HG02642 (cell line): ENCODE measurements at regions not wholly inside any gene's neighbourhood (a gene's known extent, or its start where the extent isn't known, plus 50 kb on each side); places are given as distances from the start of the nearest gene placed in this dataset.

Experiments
- ATAC-seq: cut with Tn5 transposase; IDR thresholded peaks from one replicate; pipeline ENCODE4 v1.9.1; 2021; ENCODE audit warnings: mild to moderate bottlenecking; ENCODE audit not compliant: unreplicated experiment, poor library complexity

GRCh38 chr14:101185946-101186345 is 282.4 kb upstream of the RTL1 start:
- ATAC-seq = no peak

DNA sequence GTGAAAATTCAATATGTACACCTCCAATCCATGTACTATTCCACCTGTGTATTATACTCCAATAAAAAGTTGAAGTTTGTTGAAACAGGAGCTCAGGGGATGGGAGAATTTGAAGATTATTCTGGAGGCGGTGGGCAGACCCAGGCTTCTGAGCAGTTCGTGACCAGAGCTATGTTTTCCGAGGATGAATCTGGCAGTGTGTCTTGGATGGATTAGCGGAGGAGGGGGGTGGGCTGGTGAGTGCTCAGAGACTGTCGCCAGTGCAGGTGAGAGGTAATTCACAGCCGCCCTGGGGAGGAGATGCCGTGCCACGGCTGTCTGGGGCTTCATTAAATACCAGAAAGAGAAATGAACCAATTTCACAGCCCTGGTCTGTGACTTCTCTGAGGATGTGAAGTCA is 283.0 kb upstream of the RTL1 start:
- no peak for ATAC-seq

DNA sequence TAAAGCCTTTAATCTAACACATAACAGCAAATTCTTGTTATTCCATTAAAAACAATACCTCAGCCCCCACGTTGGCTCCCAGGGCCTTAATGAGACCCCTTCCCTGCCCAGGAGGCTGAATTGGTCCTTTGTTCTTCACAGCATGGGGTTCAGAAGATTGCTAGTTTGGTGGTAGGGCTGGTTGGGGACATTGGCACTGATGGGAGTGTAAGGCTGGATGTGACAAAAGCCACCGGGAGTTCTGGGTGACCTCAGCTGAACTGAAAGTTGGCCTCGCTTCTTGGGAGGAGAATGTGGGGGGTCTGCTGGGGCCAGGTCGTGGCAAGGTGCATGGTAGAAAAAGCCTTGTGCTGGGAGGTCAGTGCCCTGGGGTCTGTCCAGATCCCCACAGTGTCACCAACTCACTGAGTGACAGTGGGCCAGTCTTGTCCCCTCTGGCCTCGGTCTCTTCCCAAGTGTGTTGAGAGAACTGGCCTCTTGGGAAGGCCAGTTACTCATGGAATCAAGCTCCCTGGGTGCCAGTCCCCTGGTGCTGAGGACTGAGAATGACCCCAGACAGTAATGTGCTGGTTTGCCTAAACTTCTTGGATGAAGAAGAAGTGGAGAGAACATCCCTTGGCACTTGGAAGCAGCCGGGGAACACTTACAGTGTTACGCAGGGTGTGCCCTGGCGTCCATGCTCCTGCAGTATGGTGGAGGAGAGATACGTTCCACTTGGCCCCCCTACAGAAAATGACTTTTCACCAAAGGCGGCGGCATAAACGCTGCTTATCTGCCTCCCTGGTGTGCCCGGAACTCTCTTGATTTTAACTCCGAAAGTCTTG is 283.7 kb upstream of the RTL1 start:
- ATAC-seq = no peak

DNA sequence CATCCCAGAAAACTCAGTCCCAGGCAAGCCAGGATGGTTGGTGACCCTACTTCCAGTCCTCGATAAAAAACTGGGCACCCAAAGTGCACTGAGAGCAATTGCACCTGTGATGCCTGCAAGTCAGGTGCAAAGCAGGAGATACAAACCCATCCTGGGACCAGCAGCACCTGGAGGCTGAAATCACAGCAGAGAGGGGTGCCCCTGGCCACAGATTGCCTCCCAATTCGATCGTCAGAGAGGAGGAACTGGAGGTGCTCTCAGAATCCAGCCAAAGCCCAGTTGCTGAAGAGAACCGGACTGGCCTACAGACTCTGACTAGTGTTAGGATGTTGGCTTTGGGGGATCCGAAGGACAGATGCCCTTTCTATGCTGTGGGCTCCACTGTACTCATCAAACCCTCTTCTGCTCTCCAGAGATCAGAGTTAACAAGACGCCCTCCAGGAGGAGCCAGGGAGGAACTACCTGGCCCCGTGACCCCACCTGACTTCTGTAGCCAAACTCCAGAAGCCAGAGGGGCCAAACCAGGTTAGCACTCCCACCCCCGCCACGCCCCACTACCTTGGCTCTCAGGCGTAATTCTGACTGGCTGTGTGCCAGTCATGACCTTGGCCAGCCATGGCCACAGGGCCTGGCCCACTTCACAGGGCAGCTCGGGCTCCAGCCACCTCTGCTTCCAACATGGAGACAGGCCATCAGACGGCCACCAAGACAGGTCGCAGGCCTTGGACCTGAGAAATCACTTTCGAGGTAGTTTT is 284.5 kb upstream of the RTL1 start:
- ATAC-seq = no peak

DNA sequence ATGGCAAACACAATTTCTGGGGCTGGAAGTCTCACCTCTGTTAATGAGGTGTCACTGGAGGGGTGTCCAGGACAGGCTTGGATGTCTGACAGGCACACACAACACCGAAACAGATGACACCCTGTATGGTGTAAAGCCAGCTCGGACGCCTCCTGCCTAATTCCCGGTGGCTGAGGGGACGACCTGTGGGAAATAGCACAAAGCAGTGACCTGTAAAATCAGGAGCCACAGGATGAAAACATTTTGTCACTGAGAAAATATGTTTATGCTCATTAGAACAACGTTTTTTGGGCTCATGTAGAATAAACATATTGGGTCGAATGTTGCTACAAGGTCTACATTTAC is 285.0 kb upstream of the RTL1 start:
- ATAC-seq = no peak

GRCh38 chr14:101189266-101189665 is 285.7 kb upstream of the RTL1 start:
- no peak for ATAC-seq

DNA sequence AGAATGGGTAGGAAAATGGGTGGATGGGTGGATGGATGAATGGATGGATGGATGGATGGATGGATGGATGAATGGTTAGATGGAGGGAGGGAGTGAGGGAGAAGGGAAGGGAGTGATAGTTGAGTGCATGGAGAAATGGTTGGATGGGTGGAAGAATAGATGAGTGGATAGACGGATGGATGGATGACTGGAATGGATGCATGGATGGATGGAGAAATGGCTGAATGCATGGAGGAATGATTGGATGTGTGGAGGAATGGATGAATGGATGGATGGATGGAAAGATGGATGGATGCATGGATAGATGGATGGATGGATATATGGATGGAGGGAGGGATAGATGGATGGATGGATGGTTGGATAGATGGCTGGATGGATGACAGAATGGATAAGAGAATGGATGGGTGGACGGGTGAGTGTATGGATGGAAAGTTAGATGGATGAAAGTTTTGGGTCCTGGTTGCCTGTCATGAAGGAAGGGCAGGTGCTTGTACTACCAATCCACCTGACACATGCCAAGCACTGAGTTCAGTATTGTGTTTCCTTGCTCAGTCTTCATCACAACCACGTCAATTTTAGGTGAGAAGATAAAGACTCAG is 286.5 kb upstream of the RTL1 start:
- ATAC-seq = no peak

- ATAC-seq = no peak
These were observed 287.7 kb upstream of the RTL1 start for GRCh38 chr14:101191101-101191720.

- ATAC-seq = no peak
These were observed 288.5 kb upstream of the RTL1 start for GRCh38 chr14:101191721-101192660.

DNA sequence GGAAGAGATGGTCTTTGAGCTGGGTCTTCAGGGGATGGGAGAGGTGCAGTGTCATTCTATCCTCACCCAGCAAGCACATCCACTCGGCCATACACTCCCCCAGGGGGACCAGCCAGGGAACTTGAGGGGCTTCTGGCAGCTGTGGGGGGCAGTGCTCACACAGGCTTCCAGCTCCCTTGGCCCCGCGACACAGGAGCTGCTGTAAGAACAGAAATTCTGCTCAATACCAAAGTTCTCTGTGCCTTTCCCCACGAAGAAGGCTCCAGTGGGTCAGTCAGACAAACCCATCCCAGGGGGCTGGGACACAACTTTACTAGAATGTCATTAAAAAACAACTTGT is 289.1 kb upstream of the RTL1 start:
- ATAC-seq = no peak

DNA sequence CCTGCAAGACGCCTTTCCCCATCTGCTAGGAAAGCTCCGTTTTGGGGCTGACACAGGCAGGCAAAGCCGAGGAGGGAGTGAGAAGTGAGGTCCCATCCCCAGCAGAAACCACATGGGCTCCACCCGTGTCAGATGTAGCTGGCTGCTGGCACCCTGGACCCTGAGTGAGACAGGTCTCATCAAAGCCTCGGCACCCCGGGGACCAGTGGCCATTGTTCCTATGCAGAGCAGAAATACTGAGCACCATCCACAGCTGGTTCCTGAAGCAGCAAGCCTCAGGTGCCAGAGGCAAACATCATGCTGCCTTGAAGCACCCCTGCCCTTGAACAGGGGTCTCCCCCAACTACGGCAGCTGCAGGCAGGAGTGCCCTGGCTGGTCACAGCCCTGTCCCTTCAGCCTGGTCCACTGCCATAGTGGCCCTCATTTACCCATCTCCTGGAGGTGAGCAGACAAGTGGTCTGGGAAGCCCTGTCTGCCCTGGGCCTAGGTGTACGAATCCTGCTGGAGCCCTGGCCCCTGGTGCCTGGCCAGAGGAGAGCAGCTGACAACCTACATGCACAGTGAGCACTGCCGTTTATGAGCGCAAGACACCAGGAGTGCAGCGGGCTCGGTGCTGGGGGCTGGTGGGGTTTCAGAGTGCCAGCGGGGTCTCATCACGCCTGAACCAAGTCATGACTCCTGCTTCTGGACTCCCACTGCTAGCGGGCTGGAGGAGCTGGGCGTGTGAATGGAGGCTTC is 289.8 kb upstream of the RTL1 start:
- ATAC-seq = no peak

- no peak for ATAC-seq
These were observed 290.4 kb upstream of the RTL1 start for GRCh38 chr14:101193845-101194372.

GRCh38 chr14:101194373-101195308 is 291.1 kb upstream of the RTL1 start:
- no peak for ATAC-seq

DNA sequence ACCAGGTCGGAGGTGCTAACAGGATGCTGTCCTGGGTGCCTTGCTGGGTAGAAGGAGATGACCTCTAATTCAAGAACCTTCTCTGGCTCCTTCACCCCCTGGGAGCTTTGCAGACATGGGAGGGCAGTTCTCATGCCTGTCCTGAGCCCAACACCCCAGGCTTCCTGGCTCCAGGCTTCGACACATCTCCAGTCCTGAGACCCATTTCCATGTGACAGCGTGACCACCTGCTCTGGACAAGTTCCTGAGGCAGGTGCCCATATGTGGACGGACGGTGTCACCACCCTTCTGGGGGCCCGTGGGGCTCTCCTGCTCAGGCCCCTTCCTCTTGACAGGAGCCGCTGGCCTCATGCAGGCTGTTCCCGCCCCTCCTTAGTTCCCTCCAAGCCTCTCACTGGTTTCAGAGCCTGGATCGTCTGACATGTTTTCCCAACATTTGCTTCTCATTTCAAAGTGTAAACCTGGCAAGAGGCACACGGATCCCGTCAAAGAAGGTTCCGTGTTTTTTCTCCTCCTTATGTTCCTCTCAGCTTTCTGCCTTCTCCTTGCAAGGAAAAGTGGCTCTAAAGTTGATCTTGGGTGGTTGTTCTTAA is 291.9 kb upstream of the RTL1 start:
- no peak for ATAC-seq

DNA sequence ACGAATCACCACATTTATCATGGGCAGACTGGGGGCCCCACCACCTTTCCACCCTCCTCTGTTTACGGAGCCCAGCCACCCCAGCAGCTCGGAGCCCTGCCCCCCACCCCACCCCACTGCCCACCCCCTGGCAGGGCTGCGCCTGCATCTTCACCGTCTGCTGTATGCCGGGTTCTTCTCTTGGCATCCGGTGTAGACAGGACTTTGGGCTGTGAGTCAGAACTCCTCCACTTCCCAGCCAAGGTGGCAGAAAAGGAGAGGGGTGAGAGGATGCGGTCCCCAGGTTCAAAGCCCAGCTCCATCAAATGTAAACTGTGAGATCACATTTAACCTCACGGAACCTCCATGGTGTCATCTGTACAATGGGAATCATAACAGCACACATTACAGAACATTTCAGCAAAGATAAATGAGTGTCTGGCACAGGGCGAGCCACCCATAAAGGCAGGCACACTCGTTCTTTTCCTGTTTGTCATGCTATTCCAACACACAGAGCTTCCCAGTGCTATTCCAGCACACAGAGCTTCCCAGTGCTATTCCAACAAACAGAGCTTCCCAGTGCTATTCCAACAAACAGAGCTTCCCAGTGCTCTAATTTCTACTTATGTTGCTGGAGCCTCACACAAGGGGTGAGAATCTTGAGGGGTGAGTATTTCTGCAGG is 292.7 kb upstream of the RTL1 start:
- ATAC-seq = no peak

DNA sequence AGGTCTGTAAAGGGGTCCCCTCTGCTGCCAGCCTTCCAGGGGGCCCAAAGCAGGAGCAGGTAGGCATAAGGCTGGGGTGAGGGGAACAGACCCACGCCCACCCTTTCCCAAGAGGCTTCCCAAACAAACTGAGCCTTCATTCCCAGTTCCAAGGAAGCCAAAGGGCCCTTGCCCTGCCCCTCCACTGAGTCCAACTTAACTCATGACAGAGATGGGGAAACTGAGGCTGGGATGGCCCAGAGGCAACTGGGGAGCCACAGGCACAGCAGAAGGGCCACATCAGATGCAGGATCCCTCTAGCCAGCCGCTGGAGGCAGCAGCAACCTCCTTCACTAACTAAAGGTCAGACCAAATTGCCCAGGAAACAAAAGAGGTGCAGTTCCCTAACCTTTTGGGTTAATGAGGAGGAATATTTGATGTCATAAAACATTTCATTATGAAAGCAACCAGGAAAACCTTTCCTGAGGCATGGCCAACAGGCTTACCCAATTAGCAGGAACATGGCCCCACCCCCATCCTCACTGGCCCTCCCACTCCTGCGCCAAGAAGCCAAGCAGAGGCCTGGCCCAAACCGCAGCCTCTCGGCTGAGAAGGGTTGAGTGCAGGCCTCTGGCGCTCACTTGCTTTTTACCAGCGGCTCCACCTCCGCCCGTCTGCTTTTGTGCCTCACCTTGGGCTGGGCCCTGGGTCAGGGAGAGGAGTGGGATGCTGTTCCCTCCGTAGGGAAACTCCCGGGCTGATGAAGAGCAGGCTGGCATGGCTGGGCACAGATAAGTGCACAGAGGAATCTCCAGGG is 293.5 kb upstream of the RTL1 start:
- no peak for ATAC-seq
